ENCODE measurements at regions not wholly inside any gene's neighbourhood (a gene's known extent, or its start where the extent isn't known, plus 50 kb on each side); places are given as distances from the start of the nearest gene placed in this dataset.

DNA sequence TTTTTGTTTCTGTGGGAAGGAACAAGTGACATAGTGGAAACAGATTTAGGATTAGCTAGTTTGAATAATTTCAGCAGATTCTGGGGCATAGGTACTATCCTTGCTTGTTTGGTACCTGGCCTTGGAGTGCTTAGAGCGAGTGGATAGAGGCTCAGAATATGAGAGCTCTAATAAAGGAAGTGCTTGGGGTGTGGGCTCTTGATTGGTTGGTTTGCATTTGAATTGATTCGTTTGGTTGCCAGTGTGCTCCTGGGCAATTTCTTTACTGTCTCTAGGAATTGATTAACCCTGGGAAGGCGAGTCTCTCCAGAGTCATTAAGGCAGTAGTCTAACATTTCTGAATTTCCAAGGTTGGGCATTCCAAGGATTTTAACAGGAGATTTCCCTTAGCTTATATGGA is 98.0 kb downstream of the DTWD1 start:
- TF ChIP-seq, protein P1, sequence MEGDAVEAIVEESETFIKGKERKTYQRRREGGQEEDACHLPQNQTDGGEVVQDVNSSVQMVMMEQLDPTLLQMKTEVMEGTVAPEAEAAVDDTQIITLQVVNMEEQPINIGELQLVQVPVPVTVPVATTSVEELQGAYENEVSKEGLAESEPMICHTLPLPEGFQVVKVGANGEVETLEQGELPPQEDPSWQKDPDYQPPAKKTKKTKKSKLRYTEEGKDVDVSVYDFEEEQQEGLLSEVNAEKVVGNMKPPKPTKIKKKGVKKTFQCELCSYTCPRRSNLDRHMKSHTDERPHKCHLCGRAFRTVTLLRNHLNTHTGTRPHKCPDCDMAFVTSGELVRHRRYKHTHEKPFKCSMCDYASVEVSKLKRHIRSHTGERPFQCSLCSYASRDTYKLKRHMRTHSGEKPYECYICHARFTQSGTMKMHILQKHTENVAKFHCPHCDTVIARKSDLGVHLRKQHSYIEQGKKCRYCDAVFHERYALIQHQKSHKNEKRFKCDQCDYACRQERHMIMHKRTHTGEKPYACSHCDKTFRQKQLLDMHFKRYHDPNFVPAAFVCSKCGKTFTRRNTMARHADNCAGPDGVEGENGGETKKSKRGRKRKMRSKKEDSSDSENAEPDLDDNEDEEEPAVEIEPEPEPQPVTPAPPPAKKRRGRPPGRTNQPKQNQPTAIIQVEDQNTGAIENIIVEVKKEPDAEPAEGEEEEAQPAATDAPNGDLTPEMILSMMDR (IDR thresholded peaks at IDR 0.05), result no peak
- no peak for TF ChIP-seq POLR2A (IDR thresholded peaks at IDR 0.05)

Measured in Peyer's patch (tissue), 4 donors.